K562 (cell line): ENCODE measurements at regions not wholly inside any gene's neighbourhood (a gene's known extent, or its start where the extent isn't known, plus 50 kb on each side); places are given as distances from the start of the nearest gene placed in this dataset.

Source experiments
- ATAC-seq: fragments of 200-7000 bp; cut with Tn5 transposase; 3 replicates; pipeline ENCODE4 v1.9.1; 2020; ENCODE audit warnings: moderate library complexity
- BruUV-seq: library from RNA; stranded (reverse); fragments of 400-500 nt; replicated peaks from 2 replicates; lab custom pipeline; 2021; lab: Mats Ljungman, UMichigan
- CTCF ChIA-PET: fragments of 300-600 bp; formaldehyde crosslinking; extraction: SDS; loops from one replicate; lab custom pipeline; 2021; ENCODE audit warnings: low intra/inter-chr PET ratio; lab: Yijun Ruan, JAX
- POLR2A ChIA-PET: fragments of 300-600, 350-650 bp; sonication (Branson Sonifier 250); formaldehyde crosslinking; extraction: SDS; loops from one replicate; lab custom pipeline; 2021; ENCODE audit warnings: antibody characterized with exemption, inconsistent platforms; lab: Yijun Ruan, JAX
- DNase-seq, 4 experiments: peaks; one replicate each; pipeline versions ENCODE4 v3.0.0 to v3.0.0-alpha.2; 2011 to 2018; ENCODE audit warnings: low spot score in 3 of 4, mixed read lengths in 3 of 4; ENCODE audit errors: extremely low read depth in 1 of 4
- FAIRE-seq: peaks from 2 replicates; lab custom pipeline; 2011; peaks lifted over from hg19 to GRCh38; lab: Jason Lieb, UNC
- H2AFZ ChIP-seq: 2 replicates; pipeline ENCODE4 v1.6.0; 2011; ENCODE audit warnings: low read depth, low read length, control low read depth, inconsistent platforms
- H3K27ac ChIP-seq: fragments of 200-600 bp; 3 replicates; pipeline ENCODE4 v1.8.0; 2011; ENCODE audit warnings: low read depth, mild to moderate bottlenecking, control low read depth, inconsistent platforms, low read length, moderate library complexity, mixed read lengths; ENCODE audit errors: extremely low read depth
- H3K27me3 ChIP-seq, 2 experiments: fragments of 300-600 bp in 1 of 2; 2 replicates in 1 of 2; 3 replicates in 1 of 2; pipeline versions ENCODE4 v1.6.0 to v1.8.0; 2011; ENCODE audit warnings: inconsistent platforms in 2 of 2, low read length in 2 of 2, mild to moderate bottlenecking in 1 of 2, mixed read lengths in 1 of 2, moderate library complexity in 1 of 2; ENCODE audit not compliant: control insufficient read depth in 2 of 2, insufficient read depth in 2 of 2
- H3K36me3 ChIP-seq: fragments of 300-600 bp; 3 replicates; pipeline ENCODE4 v1.8.0; 2011; ENCODE audit warnings: mild to moderate bottlenecking, low read length, inconsistent platforms; ENCODE audit not compliant: control insufficient read depth, insufficient read depth
- H3K4me1 ChIP-seq, 2 experiments: fragments of 200-600 bp in 1 of 2; replicated peaks in 1 of 2; 2 replicates in 1 of 2; 3 replicates in 1 of 2; pipeline versions ENCODE4 v1.5.1 to v1.8.0; 2011; ENCODE audit warnings: inconsistent platforms in 2 of 2, low read length in 2 of 2, mild to moderate bottlenecking in 1 of 2, mixed read lengths in 1 of 2, moderate library complexity in 1 of 2; ENCODE audit not compliant: control insufficient read depth in 2 of 2, insufficient read depth in 2 of 2
- H3K4me2 ChIP-seq: 2 replicates; pipeline ENCODE4 v1.6.1; 2011; ENCODE audit warnings: low read length, control low read depth, inconsistent platforms, mixed read lengths; ENCODE audit not compliant: insufficient read depth
- H3K4me3 ChIP-seq: fragments of 200-600 bp; sonication (generic), shearing (Covaris generic); 2 replicates; pipeline ENCODE4 v1.5.1; 2016; ENCODE audit warnings: control low read depth, inconsistent platforms
- H3K79me2 ChIP-seq: fragments of 200-600 bp; 3 replicates; pipeline ENCODE4 v1.8.0; 2011; ENCODE audit warnings: low read length, inconsistent platforms; ENCODE audit not compliant: control insufficient read depth, insufficient read depth
- H3K9ac ChIP-seq, 2 experiments: 2 replicates each; pipeline versions ENCODE4 v1.6.0 to v1.6.1; 2011; ENCODE audit warnings: low read depth in 2 of 2, low read length in 2 of 2, control low read depth in 1 of 2, inconsistent platforms in 1 of 2, mild to moderate bottlenecking in 1 of 2, mixed read lengths in 1 of 2; ENCODE audit not compliant: insufficient read depth in 1 of 2
- H3K9me1 ChIP-seq: one replicate; pipeline ENCODE4 v1.6.0; 2011; ENCODE audit warnings: inconsistent platforms, mild to moderate bottlenecking, low read length, moderate library complexity; ENCODE audit not compliant: control insufficient read depth, insufficient read depth
- H3K9me3 ChIP-seq: replicated peaks from 2 replicates; pipeline ENCODE4 v1.5.1; 2011; ENCODE audit warnings: low read depth, low read length, inconsistent platforms; ENCODE audit not compliant: control insufficient read depth, insufficient read depth
- H4K20me1 ChIP-seq: replicated peaks from 2 replicates; pipeline ENCODE4 v1.6.1; 2011; ENCODE audit warnings: low read length, inconsistent platforms, mixed read lengths; ENCODE audit not compliant: control insufficient read depth, insufficient read depth
- CBFA2T3 ChIP-seq: fragments of 450-650 bp; IDR thresholded peaks from 2 replicates; pipeline ENCODE4 v1.6.1; 2017
- E2F6 ChIP-seq, 2 experiments: IDR thresholded peaks; 2 replicates each; pipeline ENCODE4 v1.6.1; 2011; ENCODE audit warnings: borderline replicate concordance in 1 of 2, control low read depth in 1 of 2, low read depth in 1 of 2, low read length in 1 of 2, mild to moderate bottlenecking in 1 of 2, mixed read lengths in 1 of 2, moderate library complexity in 1 of 2; ENCODE audit not compliant: insufficient read depth in 1 of 2, insufficient read length in 1 of 2, poor library complexity in 1 of 2, severe bottlenecking in 1 of 2; ENCODE audit errors: extremely low read depth in 1 of 2
- MAZ ChIP-seq, 2 experiments: fragments of 450-650 bp in 1 of 2; sonication (generic) in 1 of 2; formaldehyde crosslinking; IDR thresholded peaks in 1 of 2; conservative IDR thresholded peaks in 1 of 2; 2 replicates each; pipeline versions ENCODE4 v1.4.0 to v1.5.0; 2020; ENCODE audit warnings: mild to moderate bottlenecking in 1 of 2, missing genetic modification reagents in 1 of 2
- SRSF3 ChIP-seq: fragments of 200-400 bp; formaldehyde crosslinking; IDR thresholded peaks from 2 replicates; pipeline ENCODE4 v1.6.1; 2016; ENCODE audit warnings: mild to moderate bottlenecking, low read length, moderate library complexity; ENCODE audit not compliant: insufficient read depth
- ZBTB1 ChIP-seq: sonication (generic); formaldehyde crosslinking; IDR thresholded peaks from 2 replicates; pipeline ENCODE4 v1.8.1; 2023; ENCODE audit warnings: missing genetic modification reagents, low read depth, mild to moderate bottlenecking, borderline replicate concordance
- ZFX ChIP-seq: sonication (generic); formaldehyde crosslinking; IDR thresholded peaks from 2 replicates; pipeline ENCODE4 v1.8.0; 2022; ENCODE audit warnings: mild to moderate bottlenecking, missing genetic modification reagents, moderate library complexity
- ZNF592 ChIP-seq: fragments of 450-650 bp; IDR thresholded peaks from 2 replicates; pipeline ENCODE4 v1.6.1; 2017; ENCODE audit warnings: antibody characterized with exemption, mild to moderate bottlenecking
- WGBS: fragments of 100-300 bp; shearing (Covaris generic); methylation state at CpG from one replicate; pipeline ENCODE4 v1.1.6; 2016; ENCODE audit warnings: low coverage, mixed read lengths; ENCODE audit not compliant: insufficient coverage; ENCODE audit errors: missing lambda C conversion rate; 5-methylcytosine and 5-hydroxymethylcytosine counted together
- in situ Hi-C: fragments of 300-500 bp; cut with MboI; formaldehyde crosslinking; loops from 4 replicates; pipeline ENCODE4 v1.15.0; 2018; ENCODE audit warnings: inconsistent platforms, mixed read lengths
- intact Hi-C: fragments of 100-400 bp; cut with micrococcal nuclease; formaldehyde crosslinking; loops from 2 replicates; pipeline ENCODE4 v1.14.2; 2022

GRCh38 chr5:133905424-133905823, 63.0 kb downstream of the C5orf15 start:
- no TSS peak for BruUV-seq
- no peaks in the 10 kb centered on the region for H3K9me3 ChIP-seq
- ChIA-PET POLR2A (interaction anchor here (0.6 to 1.5 kb wide), 2 partner anchors 12 to 560 kb away, joined by 3 to 7 read pairs; no protein-coding TSS in a partner anchor), CTCF (interaction anchor here (0.7 to 1.3 kb wide), 2 partner anchors 39 to 75 kb away, joined by 3 to 4 read pairs; no protein-coding TSS in a partner anchor)
- H3K4me3 ChIP-seq, result no peak overlapping the region
- in situ Hi-C loops, result no loop called here
- DNase-seq, result peak; percentile 32 to 53 (median 46)
- intact Hi-C loops, result no loop called here
- peak overlapping the region; percentile 22 for H2AFZ ChIP-seq
- no peaks in the 10 kb centered on the region for H3K9me1 ChIP-seq
- H3K27ac ChIP-seq, result no peak overlapping the region
- H3K9ac ChIP-seq, result peak overlapping the region; percentile 18 to 32; a peak in 2 of 4 replicates
- 10% methylated on average over 7 of the region's 8 CpGs for WGBS
- no peaks in the 10 kb centered on the region for H4K20me1 ChIP-seq
- peak; percentile 78 for FAIRE-seq
- H3K4me1 ChIP-seq, result peaks cover 38 to 57% of the 10 kb centered on the region in 2 experiments
- H3K4me2 ChIP-seq, result peak overlapping the region; percentile 35; the same call in 1 of the 2 replicates
- peak; percentile 16; the same call in 2 of the 3 replicates for ATAC-seq
- H3K36me3 ChIP-seq, result no peaks in the 10 kb centered on the region
- H3K27me3 ChIP-seq, result no peaks in the 10 kb centered on the region
- TF ChIP-seq MAZ (CRISPR knock-in tag; conservative IDR thresholded peaks at IDR 0.05 in 1 of 2, IDR thresholded peaks at IDR 0.05 in 1 of 2), result no peak
- peak; percentile 15; the same call in 1 of the 2 replicates for TF ChIP-seq CBFA2T3
- 0 out of 2 replicates have a peak, but pooled peaks have one; percentile 18 for TF ChIP-seq ZNF592
- TF ChIP-seq E2F6 (IDR thresholded peaks at IDR 0.05; ENCODE audit: borderline replicate concordance in 1 of 2, extremely low read depth in 1 of 2, insufficient read depth in 1 of 2, insufficient read length in 1 of 2, low read depth in 1 of 2, low read length in 1 of 2, poor library complexity in 1 of 2, severe bottlenecking in 1 of 2), result peak; percentile 24 to 31
- TF ChIP-seq ZFX (CRISPR knock-in tag), result peak; percentile 17; the same call in 1 of the 2 replicates
- TF ChIP-seq ZBTB1, result no peak
- no peak for TF ChIP-seq SRSF3
- TF ChIP-seq, all 486 proteins: peak for 4
- no peaks in the 10 kb centered on the region for H3K79me2 ChIP-seq
